ENCODE measurements at regions not wholly inside any gene's neighbourhood (a gene's known extent, or its start where the extent isn't known, plus 50 kb on each side); places are given as distances from the start of the nearest gene placed in this dataset.

DNA sequence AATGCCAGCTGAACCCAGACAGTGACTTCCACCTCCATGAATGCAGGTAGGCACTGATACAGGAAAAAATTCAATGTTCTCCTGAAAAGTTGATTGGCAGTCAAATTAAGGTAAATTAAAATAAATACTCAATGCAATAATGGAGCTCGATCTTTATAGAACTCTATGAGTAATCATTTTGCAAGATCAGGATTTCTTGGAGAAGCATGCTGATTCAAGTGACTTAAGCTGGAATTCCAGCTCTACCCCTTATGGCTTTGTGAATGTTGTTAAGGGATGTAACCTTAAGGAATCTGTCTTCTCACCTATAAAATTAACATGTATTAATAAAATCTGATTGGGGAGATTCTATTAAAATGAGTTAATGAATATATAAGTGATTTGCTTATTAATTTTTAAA lies 145.1 kb downstream of the QPCT start:
- TF ChIP-seq, protein P1, sequence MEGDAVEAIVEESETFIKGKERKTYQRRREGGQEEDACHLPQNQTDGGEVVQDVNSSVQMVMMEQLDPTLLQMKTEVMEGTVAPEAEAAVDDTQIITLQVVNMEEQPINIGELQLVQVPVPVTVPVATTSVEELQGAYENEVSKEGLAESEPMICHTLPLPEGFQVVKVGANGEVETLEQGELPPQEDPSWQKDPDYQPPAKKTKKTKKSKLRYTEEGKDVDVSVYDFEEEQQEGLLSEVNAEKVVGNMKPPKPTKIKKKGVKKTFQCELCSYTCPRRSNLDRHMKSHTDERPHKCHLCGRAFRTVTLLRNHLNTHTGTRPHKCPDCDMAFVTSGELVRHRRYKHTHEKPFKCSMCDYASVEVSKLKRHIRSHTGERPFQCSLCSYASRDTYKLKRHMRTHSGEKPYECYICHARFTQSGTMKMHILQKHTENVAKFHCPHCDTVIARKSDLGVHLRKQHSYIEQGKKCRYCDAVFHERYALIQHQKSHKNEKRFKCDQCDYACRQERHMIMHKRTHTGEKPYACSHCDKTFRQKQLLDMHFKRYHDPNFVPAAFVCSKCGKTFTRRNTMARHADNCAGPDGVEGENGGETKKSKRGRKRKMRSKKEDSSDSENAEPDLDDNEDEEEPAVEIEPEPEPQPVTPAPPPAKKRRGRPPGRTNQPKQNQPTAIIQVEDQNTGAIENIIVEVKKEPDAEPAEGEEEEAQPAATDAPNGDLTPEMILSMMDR (IDR thresholded peaks at IDR 0.05), result no peak
- TF ChIP-seq POLR2A (IDR thresholded peaks at IDR 0.05) (no peak), EP300 (IDR thresholded peaks at IDR 0.05; ENCODE audit: low read depth) (no peak), POLR2AphosphoS5 (IDR thresholded peaks at IDR 0.05) (no peak)

Data from transverse colon (tissue), 4 donors.